NCI-H1930 (cell line): ENCODE measurements at regions not wholly inside any gene's neighbourhood (a gene's known extent, or its start where the extent isn't known, plus 50 kb on each side); places are given as distances from the start of the nearest gene placed in this dataset.
"Not testable (repeated sequence)": the region's sequence is repeated elsewhere in the genome, so short reads cannot be mapped to it uniquely, and the experiment has no call there.

Source experiments
- DNase-seq, 2 experiments: peaks; one replicate each; lab custom pipeline; 2025; lab: John Stamatoyannopoulos, UW

DNA sequence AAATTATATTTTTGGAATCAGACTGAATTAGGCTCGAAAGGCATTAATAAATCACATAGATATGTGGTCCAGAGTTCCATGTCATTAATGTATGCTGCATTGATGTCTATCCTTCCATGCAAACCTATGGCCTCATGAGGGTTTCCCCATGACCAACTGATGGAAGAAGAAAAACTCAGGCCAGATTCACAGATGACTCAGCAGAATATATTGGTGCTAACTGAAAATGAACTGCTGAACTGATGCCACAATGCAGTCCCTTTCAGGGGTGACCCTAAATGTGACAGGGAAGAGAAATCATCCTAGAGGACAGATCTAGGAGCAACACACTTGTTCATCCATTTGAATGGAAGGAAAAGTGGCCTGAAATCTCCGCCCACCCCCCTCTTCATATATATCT is 110.5 kb upstream of the KCND3 start:
- no peak for DNase-seq

DNA sequence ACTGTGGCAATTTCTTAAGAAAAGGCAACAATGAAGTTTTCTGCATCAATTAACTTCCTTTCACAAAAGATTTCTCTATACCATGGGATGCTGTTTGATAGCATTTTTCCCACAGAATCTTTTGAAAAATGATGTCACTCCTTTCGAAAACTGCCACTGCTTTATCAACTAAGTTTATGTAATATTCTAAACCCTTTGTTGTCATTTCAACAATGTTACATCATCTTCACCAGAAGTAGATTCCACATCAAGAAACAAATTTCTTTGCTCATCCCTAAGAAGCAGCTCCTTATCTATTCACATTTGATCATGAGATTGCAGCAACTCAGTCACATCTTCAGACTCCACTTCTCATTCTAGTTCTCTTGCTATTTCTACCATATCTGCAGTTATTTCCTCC is 116.1 kb upstream of the KCND3 start:
- no peak for DNase-seq

DNA sequence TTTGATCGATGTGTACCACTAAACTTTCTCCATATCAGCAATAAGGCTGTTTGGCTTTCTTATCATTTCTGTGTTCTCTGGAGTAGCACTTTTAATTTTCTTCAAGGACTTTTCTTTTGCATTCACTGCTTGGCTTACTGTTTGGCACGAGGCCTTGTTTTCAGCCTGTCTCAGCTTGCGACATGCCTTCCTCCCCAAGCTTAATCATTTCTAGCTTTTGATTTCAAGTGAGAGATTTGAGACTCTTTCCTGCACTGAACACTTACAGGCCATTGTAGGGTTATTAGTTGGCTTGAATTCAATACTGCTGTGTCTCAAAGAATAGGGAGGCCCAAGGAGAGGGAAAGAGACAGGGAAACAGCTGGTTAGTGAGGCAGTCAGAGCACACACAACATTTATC is 120.6 kb upstream of the KCND3 start:
- DNase-seq: no peak

DNA sequence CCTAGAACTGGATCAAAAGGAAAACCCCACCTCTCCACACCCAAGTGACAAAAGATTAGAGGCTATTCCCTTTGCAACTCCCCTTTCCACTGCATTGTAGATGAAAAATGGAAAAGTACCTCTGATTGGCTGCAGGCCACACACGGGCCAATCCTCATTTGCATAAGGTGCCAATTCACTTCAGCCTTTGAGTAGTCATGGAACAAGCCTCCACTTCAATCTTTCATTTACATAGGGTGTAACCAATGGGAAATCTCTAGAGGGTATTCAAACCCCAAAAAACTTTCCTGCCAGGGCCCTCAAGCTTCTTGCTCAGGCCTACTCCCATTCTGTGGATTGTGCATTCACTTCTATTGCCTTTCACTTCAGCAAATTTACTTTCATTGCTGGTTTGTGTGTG is 122.3 kb upstream of the KCND3 start:
- no peak for DNase-seq

DNA sequence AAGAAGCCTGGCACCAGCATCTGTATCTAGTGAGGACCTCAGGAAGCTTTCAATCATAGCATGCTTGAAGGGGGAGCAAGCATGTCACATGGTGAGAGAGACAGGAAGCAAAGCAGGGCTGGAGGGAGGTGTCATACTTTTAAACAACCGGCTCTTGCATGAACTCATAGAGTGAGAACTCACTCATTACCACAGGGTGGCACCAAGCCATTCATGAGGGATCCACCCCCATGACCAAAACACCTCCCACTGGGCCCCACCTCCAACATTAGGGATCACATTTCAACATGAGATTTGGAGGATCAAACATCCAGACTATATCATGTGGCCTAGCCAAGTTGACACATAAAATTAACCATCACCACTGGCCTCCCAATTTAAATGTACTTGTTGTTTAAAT is 125.1 kb upstream of the KCND3 start:
- no peak for DNase-seq

DNA sequence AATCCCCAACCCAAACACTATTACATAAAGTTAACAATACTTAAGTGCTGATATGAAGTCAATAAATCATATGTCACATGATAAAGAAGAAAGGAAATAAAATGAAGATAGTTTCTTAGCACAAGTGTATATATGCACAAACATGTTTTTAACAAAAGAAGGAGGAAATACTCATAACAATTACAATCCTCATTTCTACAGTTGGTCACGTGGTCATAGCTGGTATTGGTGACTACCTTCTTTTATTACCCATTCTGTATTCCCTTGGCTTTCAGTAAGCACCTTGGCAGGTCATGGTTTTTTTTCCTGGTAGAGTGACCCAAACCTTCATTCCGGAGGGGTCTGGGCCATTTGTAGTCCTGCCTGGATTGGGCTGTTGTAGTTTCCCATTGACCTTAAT is 137.1 kb upstream of the KCND3 start:
- no peak for DNase-seq

DNA sequence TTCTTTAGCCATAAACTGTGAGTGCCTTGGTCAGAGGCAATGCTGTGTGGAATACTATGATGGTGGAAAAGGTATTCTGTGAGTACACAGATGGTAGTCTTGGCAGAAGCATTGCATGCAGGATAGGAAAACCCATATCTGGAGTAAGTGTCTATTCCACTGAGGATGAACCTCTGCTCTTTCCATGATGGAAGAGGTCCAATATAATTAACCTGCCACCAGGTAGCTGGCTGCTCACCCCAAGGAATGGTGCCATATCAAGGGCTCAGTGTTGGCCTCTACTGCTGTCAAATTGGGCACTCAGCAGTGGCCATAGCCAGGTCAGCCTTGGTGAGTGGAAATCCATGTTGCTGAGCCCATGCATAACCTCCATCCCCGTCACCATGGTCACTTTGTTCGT is 138.1 kb upstream of the KCND3 start:
- DNase-seq: not testable (repeated sequence)

DNA sequence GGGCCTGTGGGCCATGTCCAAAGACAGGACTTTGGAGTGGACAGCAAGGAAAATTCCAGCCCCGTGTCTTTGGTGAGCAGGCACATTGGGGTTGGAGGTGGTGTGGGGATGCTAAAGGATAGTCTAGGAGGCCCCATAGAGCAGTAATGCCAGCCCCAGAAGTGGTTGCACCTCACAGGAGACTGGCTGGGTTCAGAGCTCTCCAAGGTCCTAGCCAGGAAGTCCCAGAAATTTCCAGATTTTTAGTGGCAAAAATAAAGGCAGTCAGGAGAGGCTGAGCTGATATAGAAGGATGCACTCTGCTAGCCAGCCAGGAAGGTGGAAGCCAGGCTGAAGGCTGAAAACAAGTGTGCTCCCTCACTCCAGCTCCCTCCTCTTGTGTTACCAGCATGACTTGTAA is 144.0 kb upstream of the KCND3 start:
- no peak for DNase-seq

DNA sequence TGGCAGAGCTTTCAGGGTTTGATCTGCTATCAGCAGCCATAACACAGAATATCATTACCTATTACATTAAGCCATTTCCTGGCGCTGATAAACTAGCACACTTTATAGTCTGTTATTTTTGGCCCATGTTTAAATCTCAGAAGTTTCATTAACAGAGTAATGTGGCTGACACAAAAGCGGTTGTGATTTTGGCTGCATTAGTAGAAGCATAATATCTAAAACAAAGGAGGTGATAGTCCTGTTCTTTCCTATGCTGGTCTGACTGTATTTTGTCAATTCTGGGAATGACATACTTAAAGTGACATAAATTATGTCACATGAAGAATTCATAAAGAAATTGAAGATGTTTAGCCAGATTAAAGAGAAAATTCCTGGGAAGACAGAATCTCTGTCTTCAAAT is 151.3 kb upstream of the KCND3 start:
- DNase-seq: no peak

DNA sequence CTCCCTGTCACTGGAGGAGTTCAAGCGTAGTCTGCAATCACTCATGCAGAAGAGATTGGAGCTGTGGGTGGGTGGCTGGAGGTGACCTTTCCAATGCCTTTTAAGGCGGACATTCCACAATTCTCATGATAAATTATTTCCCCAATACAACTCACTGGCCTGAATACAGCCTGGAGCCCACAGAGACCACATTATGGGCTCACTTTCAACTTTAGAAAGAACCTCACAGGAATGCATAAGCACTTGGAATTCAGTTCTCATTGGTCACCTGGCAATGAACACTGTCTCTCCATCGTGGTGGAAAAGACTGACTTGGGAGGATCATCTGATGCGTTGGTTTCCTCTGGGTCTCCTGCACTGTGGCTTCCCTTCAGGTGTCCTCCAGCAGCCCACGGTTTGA is 151.8 kb upstream of the KCND3 start:
- DNase-seq: no peak

DNA sequence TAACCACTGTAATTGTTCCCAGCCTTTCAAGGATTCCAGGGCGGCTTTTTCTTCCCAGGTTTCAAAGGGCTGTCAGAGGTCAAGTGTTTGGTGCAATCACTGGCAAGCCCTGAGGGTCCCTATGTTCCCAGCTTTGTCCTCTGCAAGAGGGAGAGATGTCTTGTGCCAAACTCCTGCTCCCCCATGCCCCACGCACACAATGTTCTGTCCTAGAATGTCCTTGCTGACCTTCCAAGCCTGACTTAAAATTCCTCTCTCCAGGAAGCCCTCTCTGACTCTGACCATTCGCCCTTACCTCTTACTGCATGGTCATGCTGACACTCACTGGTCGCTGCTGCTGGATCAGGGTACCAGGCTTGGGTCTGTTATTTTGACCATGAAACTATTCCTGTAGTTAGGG is 152.5 kb upstream of the KCND3 start:
- DNase-seq: no peak

DNA sequence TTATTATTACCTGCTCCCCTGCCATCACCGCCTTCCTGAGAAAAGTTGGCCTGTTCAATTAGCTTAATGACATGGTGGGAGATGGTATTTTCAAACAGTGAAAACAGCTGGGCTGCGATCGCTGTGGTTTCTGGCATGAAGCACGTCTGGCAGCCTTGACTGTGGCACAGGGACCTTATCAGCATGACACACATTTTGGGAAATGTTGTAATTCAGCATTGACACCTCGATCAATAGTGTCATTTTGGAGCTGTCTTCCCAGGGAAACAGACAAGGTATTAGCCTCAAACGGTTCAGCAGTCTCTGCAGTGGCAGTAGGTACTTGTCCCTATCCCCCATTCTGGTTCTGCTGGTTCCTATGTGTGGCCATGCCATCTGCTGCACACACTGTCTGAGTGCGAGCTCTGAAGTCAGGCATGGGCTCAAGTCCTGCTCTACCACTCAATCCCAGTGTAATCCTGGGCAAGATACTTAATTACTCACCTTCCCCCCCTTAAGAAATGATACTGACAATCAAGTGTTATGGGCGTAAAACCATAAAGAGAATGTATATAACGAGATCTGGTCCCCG is 154.5 kb upstream of the KCND3 start:
- DNase-seq: no peak

DNA sequence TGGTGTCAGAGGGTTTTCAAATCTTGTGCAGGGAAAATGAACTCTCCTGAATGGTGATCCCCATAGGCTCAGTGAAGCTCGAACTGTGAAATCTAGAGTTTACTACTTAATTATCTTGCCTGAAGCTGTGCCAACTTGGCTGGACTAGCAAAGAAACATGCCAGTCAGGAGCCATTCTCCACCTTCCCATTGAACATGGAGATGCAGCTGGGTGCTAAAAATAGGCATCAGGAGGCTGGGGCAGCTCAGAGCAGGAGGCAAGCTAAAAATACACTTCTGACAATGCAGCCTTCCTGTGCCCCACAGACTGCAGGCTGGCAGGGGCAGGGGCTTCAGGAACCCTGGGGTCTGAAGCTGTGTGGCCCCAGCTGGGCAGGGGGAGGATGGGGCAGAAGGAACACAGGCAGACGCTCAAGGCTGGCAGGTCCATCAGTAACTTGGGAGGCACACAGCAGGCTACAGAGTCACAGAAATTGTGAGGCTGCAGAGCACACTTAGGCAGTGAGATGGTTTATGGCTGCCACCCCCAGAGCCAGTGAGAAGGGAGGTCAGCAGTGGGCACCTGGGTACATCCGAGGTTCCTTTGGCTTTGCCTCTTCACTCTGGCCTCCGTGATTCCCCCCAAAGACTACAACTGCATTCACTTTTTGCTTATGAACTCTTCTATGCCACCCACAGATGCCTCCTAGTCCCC is 155.4 kb upstream of the KCND3 start:
- no peak for DNase-seq

DNA sequence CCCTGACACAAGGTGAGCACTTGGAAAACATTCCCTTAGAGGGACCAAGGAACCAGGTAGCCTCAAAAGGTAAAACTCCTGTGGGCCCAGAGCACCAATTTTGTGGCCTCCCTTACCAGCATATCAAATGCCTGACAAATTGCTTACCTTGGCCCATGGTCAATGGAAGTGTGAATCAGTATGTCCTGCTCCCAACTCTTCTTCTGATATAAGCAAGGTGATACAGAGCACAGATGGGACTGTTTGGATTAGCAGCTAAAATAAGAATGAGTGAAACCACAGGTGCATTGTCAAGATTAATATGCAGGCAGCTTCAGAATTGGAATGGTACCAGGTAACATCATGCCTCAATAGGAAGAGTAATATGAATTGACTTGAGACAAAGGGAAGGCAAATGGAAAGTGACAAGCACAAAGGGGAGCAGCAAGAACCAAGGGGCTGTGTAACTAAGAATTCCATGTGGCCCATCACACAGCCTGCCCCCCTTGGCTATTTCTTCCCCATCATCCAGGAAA is 156.8 kb upstream of the KCND3 start:
- no peak for DNase-seq

DNA sequence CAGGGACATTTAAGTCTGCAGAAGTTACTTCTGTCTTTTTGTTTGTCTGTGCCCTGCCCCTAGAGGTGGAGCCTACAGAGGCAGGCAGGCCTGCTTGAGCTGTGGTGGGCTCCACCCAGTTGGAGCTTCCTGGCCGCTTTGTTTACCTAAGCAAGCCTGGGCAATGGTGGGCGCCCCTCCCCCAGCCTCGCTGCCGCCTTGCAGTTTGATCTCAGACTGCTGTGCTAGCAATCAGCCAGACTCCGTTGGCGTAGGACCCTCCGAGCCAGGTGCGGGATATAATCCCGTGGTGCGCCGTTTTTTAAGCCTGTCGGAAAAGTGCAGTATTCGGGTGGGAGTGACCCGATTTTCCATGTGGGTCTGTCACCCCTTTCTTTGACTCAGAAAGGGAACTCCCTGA is 170.7 kb upstream of the KCND3 start:
- not testable (repeated sequence) for DNase-seq

DNA sequence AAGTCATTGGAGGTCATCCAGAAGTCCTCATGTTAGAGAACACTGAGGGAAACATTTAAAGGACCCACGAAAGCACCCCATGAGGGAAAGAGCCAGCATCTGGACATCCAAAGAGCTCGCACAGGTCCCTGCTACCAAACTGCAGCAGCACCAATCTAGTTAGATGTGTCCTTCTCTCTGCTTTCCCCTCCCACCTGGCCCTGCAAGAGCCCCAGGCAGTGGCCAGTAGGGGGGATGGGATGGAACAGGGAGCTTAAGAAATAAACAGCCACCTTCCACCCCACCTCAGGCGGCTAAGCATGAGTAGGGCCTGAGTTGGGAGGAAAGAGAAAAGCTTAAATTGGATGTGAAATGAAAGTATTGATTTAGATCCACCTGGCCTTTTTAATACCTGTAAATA is 175.9 kb upstream of the KCND3 start:
- no peak for DNase-seq

DNA sequence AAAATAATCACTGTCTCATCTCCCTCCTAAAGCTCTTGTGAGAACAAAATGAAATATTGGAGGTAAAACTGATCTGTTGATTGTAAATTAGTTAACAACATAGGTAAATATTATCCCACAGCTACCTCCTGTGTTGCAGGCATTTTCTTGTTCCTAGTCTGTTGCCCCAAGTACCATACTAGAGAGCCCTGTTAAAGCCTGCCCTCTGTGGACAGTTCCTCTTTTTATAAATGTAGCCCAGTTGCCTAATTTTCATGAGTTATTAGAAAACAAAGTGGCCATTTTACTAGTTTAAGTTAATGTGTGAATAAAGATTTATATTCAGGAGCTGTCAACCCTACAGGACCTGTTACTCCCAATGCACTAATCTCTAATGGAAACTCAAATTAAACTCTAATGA is 180.0 kb upstream of the KCND3 start:
- no peak for DNase-seq

DNA sequence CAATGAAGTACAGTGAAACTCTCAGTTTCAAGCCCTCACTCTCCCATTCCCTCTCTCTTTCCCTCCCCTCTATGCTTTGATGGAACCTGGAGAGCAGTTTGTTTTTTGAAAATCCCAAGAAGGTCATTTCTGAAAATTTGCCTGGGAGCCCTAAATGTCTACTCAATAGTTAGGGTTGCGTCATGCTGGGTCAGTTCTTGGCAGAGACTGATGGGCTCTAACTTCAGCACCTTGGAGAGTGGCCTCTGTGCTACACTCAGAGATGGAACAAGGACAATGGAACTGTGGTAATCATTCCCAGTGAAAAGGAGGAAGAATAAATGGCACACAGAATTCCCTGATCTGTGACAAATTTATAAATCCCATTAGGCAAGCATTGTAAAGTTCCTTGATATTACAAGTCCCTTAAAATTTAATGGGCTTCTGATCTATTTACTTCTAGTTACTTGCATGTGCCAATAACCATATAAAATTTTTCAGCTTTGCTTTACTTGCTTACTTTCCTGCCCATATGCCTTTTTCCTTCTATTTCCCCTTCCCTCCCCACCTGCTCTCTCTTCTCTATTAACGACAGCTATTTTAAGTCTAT is 182.9 kb upstream of the KCND3 start:
- no peak for DNase-seq

DNA sequence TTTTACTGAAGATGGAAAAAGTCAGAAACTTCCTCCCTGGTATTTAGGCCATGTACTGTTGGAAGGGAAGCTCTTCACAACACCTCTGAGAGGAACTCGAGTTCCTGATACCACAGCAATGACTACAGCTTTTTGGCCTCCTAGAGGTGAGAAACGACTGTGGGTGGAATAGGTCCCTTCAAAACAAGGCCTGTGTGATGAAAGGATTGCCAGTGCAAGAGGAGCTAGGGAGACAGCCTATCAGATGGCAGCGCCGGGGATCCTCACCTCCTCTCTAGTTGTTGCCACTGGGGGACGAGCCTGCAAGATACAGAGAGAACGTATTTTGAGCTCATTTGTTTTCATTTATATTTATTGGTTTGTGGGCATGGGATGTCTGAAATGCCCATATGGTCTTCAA is 187.8 kb upstream of the KCND3 start:
- no peak for DNase-seq

DNA sequence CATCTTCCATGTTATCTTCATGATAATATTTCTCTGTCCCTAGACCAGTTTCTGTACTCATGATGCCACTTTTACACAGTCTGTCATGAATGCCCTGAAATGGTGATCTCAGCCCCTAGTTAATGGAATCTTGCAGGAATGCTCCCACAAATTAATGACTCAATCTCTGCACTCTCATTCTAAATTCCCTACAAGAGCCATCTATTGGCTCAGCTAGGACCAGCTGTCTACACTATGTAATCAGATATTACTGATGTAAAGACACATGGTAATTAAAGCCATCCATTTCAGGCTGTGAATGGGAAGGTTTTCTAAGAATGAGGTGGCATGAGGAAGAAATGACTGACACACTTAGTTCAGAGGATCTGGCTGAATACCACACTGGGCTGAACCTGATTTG is 199.1 kb upstream of the KCND3 start:
- no peak for DNase-seq

DNA sequence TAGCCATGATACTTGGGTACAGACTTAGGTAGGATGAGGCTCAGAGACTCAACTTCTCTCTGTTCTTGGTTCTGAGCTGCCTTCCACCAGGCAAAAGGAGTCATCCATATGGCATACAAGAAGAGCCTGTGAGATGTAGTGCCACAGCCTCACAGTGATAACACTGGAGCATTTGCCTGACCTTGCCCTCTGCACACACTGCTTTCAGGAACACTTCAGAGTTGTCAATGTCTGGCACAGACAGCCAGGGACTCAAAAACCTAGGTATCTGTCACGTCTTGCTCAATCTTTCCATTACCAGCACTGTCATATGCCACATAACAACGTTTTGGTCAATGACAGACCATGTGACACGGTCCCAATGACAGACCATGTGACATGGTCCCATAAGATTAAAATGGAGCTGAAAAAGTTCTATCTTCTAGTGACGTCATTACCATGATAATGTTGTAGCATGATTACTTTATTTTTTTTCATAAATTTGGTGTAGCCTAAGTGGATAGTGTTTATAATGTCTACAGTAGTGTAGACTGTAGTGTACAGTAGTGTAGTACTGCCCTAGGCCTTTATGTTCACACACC is 199.9 kb upstream of the CTTNBP2NL start:
- no peak for DNase-seq

DNA sequence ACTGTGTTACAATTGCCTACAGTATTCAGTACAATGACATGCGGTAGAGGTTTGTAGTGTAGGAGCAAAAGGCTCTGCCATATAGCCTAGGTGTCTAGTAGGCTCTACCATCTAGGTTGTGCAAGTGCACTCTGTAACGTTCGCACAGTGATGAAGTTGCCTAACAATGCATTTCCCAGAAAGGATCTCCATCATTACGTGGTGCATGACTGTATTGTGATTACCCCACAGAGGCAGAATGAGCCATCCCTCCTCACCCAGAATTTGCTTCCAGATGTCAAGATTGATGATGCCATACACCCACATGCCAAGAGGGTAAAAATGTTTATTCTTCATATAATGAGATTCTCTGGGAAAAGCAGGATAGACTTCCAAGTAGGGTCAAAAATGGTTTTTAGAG is 199.3 kb upstream of the CTTNBP2NL start:
- no peak for DNase-seq

DNA sequence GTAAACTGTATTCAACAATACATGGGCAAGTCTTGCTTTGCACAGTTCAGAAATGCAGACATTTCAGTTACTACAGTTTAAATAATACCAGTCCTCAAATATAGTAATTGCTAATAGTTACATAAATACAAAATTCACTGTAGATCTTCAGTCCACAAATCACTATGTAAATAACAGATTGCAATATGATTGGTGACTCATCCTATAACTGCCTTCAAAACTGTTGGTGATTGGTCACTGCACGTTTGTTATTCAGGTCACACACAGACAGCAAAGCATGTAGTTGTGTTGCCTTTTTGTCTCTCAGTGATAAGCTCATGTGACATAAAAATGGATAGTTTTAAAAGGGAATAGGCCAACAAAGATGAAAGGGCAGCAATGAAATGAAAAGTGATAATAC is 186.5 kb upstream of the CTTNBP2NL start:
- DNase-seq: no peak
